MCF 10A (cell line): ENCODE measurements at regions not wholly inside any gene's neighbourhood (a gene's known extent, or its start where the extent isn't known, plus 50 kb on each side); places are given as distances from the start of the nearest gene placed in this dataset.

ENCODE experiments used
- BruUV-seq: library from RNA; stranded (reverse); fragments of 400-500 nt; replicated peaks from 2 replicates; lab custom pipeline; 2021; lab: Mats Ljungman, UMichigan
- CTCF ChIA-PET: fragments of 300-600 bp; sonication (Branson Sonifier 250); formaldehyde crosslinking; extraction: SDS; loops from one replicate; lab custom pipeline; 2021; ENCODE audit warnings: antibody characterized with exemption, inconsistent platforms; lab: Yijun Ruan, JAX
- POLR2A ChIA-PET: fragments of 300-600, 350-650 bp; sonication (Branson Sonifier 250); formaldehyde crosslinking; extraction: SDS; loops from one replicate; lab custom pipeline; 2020; ENCODE audit warnings: antibody characterized with exemption, inconsistent platforms; lab: Yijun Ruan, JAX
- DNase-seq: peaks from one replicate; pipeline ENCODE4 v3.0.0-alpha.2; 2018; ENCODE audit not compliant: unreplicated experiment
- H3K27ac Mint-ChIP-seq: one replicate; pipeline ENCODE4 v1.8.0; 2022; ENCODE audit warnings: mild to moderate bottlenecking, low read depth, mixed read lengths; ENCODE audit not compliant: unreplicated experiment
- H3K27me3 Mint-ChIP-seq: one replicate; pipeline ENCODE4 v1.8.0; 2022; ENCODE audit warnings: mixed read lengths; ENCODE audit not compliant: insufficient read depth, unreplicated experiment
- H3K36me3 Mint-ChIP-seq: one replicate; pipeline ENCODE4 v1.8.0; 2022; ENCODE audit warnings: mild to moderate bottlenecking, moderate library complexity, mixed read lengths; ENCODE audit not compliant: insufficient read depth, unreplicated experiment
- H3K4me1 Mint-ChIP-seq: one replicate; pipeline ENCODE4 v1.8.0; 2022; ENCODE audit warnings: mixed read lengths; ENCODE audit not compliant: insufficient read depth, unreplicated experiment
- H3K4me3 Mint-ChIP-seq: one replicate; pipeline ENCODE4 v1.8.0; 2022; ENCODE audit warnings: mild to moderate bottlenecking, moderate library complexity, mixed read lengths; ENCODE audit not compliant: unreplicated experiment
- H3K9me3 Mint-ChIP-seq: one replicate; pipeline ENCODE4 v1.8.0; 2022; ENCODE audit warnings: mixed read lengths; ENCODE audit not compliant: unreplicated experiment
- intact Hi-C: fragments of 100-400 bp; cut with micrococcal nuclease; formaldehyde crosslinking; loops from 2 replicates; pipeline ENCODE4 v1.14.1; 2022
- TF ChIP-seq, protein P1 (sequence below): fragments of 200-600 bp; IDR thresholded peaks from one replicate; pipeline ENCODE4 v1.8.0; 2022; ENCODE audit warnings: antibody characterized with exemption, mild to moderate bottlenecking; ENCODE audit not compliant: unreplicated experiment

DNA sequence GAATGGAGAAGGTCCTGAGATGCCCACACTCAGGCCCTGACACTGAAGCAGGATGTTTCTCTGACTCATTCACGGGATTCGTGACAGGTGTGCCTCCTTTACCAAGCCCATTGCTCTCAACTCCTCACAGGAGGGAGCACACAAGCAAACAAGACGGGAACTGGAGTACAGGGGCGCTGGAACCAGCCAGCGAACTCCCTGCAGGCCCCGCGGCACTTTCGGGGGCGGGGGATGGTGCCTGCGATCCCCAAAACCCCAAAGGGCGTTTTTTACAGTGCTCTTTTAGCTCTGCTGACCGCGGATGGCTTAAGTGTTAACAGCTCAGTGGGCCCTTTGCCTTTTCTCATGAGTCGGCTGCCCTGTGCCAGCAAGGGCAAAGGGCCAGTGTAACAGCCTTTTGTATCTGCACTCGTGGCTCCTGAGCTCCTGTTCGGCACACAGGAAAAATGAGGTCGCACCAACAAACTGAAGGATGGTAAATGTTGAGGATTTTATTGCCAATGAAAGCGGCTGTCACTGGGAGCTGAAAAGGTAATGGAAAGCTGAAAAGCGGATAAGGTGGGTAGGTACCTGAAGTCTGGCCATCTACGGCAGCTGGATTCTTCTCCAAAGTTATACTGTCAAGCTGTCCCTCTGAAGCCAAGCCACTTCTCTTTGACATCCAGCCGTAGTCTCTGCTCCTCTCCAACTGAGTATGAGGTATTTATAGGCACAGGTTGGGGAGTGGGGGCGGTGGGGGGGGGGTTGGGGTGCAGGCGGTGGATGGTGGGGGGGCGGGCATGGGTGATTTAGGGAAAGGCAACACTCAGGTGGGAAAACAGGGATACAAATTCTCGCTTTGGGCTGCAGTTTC is 65.0 kb upstream of the TRPC4 start:
- no peaks in the 10 kb centered on the region for H3K9me3 Mint-ChIP-seq
- no peak for DNase-seq
- TF ChIP-seq, protein P1, sequence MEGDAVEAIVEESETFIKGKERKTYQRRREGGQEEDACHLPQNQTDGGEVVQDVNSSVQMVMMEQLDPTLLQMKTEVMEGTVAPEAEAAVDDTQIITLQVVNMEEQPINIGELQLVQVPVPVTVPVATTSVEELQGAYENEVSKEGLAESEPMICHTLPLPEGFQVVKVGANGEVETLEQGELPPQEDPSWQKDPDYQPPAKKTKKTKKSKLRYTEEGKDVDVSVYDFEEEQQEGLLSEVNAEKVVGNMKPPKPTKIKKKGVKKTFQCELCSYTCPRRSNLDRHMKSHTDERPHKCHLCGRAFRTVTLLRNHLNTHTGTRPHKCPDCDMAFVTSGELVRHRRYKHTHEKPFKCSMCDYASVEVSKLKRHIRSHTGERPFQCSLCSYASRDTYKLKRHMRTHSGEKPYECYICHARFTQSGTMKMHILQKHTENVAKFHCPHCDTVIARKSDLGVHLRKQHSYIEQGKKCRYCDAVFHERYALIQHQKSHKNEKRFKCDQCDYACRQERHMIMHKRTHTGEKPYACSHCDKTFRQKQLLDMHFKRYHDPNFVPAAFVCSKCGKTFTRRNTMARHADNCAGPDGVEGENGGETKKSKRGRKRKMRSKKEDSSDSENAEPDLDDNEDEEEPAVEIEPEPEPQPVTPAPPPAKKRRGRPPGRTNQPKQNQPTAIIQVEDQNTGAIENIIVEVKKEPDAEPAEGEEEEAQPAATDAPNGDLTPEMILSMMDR = no peak
- intact Hi-C loops = no loop called here
- no TSS peak for BruUV-seq
- H3K36me3 Mint-ChIP-seq = no peaks in the 10 kb centered on the region
- peaks cover 3% of the 10 kb centered on the region for H3K4me1 Mint-ChIP-seq
- ChIA-PET CTCF (interaction anchor here (0.5 to 0.6 kb wide), 3 partner anchors 15 to 644 kb away, joined by 3 read pairs; no protein-coding TSS in a partner anchor), POLR2A (interaction anchor here (0.6 to 0.9 kb wide), 2 partner anchors 8 to 352 kb away, joined by 3 read pairs; no protein-coding TSS in a partner anchor)
- no peak overlapping the region for H3K4me3 Mint-ChIP-seq
- no peak overlapping the region for H3K27ac Mint-ChIP-seq
- H3K27me3 Mint-ChIP-seq = peaks cover 18% of the 10 kb centered on the region

DNA sequence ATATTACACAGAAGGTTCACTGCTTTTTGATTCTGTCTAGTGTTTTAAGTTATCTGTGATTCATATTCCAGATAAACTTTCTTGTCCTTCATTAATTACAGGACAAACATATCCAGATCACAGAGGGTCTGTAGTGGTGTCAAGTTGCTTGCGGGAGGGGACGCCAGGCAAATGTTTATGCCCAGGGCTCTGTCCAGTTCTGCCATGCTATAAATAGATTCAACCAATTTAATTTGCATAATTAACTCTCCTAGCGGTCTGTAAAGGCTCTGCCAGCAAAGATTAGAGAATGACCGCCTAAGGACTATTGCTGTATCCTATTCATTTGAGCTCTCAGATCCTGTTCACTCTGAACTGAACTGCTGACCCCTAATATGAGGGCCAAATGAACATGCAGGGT is 59.7 kb upstream of the TRPC4 start:
- intact Hi-C loops = no loop called here
- TF ChIP-seq, protein P1 = no peak
- Mint-ChIP-seq H3K27me3 (peaks cover 18% of the 10 kb centered on the region), H3K9me3 (no peaks in the 10 kb centered on the region), H3K27ac (no peak overlapping the region), H3K4me3 (no peak overlapping the region), H3K36me3 (no peaks in the 10 kb centered on the region), H3K4me1 (no peaks in the 10 kb centered on the region)
- no TSS peak for BruUV-seq
- no peak for DNase-seq
- ChIA-PET POLR2A (no interaction called here), CTCF (interaction anchor here (0.6 kb wide), 3 partner anchors 12 to 1297 kb away, joined by 3 to 4 read pairs (median 3); no protein-coding TSS in a partner anchor)

DNA sequence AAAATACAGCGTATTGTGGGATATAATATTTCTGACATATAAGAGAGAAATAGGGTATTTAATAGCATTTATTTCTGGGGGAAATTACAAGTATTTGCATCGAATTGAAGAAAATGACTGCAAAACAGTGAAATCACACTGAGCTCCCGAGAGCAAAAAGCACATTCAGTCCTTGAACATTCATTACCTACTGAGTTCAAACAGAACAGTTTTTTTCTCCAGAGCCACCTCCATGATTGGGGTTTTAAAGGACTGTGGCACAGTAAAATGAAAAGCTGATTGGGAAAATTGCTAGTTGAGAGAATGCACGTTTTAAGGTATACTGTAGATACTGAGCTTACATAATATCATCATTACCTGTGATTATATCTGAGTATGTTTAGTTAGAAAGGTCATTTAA is 58.0 kb upstream of the TRPC4 start:
- H3K36me3 Mint-ChIP-seq = no peaks in the 10 kb centered on the region
- no peak overlapping the region for H3K27ac Mint-ChIP-seq
- TF ChIP-seq, protein P1 = no peak
- no peak for DNase-seq
- H3K4me1 Mint-ChIP-seq = no peaks in the 10 kb centered on the region
- peaks cover 17% of the 10 kb centered on the region for H3K27me3 Mint-ChIP-seq
- BruUV-seq = no TSS peak
- no peaks in the 10 kb centered on the region for H3K9me3 Mint-ChIP-seq
- H3K4me3 Mint-ChIP-seq = no peak overlapping the region
- ChIA-PET CTCF (interaction anchor here (0.6 kb wide), 1 partner anchor 159 kb away, joined by 3 read pairs; no protein-coding TSS in a partner anchor), POLR2A (interaction anchor here (1.2 kb wide), 1 partner anchor 81 kb away, joined by 3 read pairs; no protein-coding TSS in a partner anchor)
- intact Hi-C loops = no loop called here

DNA sequence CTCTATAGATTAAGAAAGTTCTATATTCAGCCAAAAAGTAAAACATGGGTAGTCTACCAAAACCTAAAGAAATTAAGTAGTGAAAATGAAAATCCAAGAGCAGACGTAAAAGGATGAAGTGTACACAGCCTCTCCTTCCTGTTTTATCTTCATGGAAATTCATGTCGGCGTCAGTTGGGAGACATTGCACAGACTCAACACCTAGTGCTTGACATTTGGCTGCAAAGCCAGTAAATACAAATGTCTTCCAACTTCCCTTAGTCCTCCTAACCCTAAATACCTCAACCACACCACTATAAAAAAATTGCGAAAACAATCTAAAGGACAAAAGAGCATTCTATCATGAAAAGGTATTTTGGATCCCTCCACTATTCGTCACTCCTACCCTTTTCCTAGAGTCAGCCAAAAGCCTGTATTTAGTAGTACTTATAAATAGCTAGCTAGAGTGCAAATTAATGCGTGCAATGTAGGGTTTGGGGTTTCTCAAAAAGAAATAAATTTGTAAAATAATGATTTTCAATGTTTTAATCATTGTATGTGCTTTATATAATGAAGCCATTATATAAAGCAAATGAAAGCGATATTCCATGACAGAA is 56.4 kb upstream of the TRPC4 start:
- no peak for DNase-seq
- no peak overlapping the region for H3K4me3 Mint-ChIP-seq
- intact Hi-C loops = no loop called here
- no peaks in the 10 kb centered on the region for H3K9me3 Mint-ChIP-seq
- peaks cover under 1% of the 10 kb centered on the region for H3K27me3 Mint-ChIP-seq
- H3K4me1 Mint-ChIP-seq = no peaks in the 10 kb centered on the region
- ChIA-PET POLR2A (no interaction called here), CTCF (interaction anchor here (0.5 to 0.6 kb wide), 2 partner anchors 10 to 984 kb away, joined by 3 read pairs; no protein-coding TSS in a partner anchor)
- TF ChIP-seq, protein P1 = no peak
- no peaks in the 10 kb centered on the region for H3K36me3 Mint-ChIP-seq
- no peak overlapping the region for H3K27ac Mint-ChIP-seq
- BruUV-seq = no TSS peak
